K562 (cell line): ENCODE measurements at regions not wholly inside any gene's neighbourhood (a gene's known extent, or its start where the extent isn't known, plus 50 kb on each side); places are given as distances from the start of the nearest gene placed in this dataset.

Experiments
- ATAC-seq: fragments of 200-7000 bp; cut with Tn5 transposase; 3 replicates; pipeline ENCODE4 v1.9.1; 2020; ENCODE audit warnings: moderate library complexity
- BruUV-seq: library from RNA; stranded (reverse); fragments of 400-500 nt; replicated peaks from 2 replicates; lab custom pipeline; 2021; lab: Mats Ljungman, UMichigan
- CTCF ChIA-PET: fragments of 300-600 bp; formaldehyde crosslinking; extraction: SDS; loops from one replicate; lab custom pipeline; 2021; ENCODE audit warnings: low intra/inter-chr PET ratio; lab: Yijun Ruan, JAX
- POLR2A ChIA-PET: fragments of 300-600, 350-650 bp; sonication (Branson Sonifier 250); formaldehyde crosslinking; extraction: SDS; loops from one replicate; lab custom pipeline; 2021; ENCODE audit warnings: antibody characterized with exemption, inconsistent platforms; lab: Yijun Ruan, JAX
- DNase-seq, 4 experiments: peaks; one replicate each; pipeline versions ENCODE4 v3.0.0 to v3.0.0-alpha.2; 2011 to 2018; ENCODE audit warnings: low spot score in 3 of 4, mixed read lengths in 3 of 4; ENCODE audit errors: extremely low read depth in 1 of 4
- FAIRE-seq: peaks from 2 replicates; lab custom pipeline; 2011; peaks lifted over from hg19 to GRCh38; lab: Jason Lieb, UNC
- H2AFZ ChIP-seq: 2 replicates; pipeline ENCODE4 v1.6.0; 2011; ENCODE audit warnings: low read depth, low read length, control low read depth, inconsistent platforms
- H3K27ac ChIP-seq: fragments of 200-600 bp; 3 replicates; pipeline ENCODE4 v1.8.0; 2011; ENCODE audit warnings: low read depth, mild to moderate bottlenecking, control low read depth, inconsistent platforms, low read length, moderate library complexity, mixed read lengths; ENCODE audit errors: extremely low read depth
- H3K27me3 ChIP-seq, 2 experiments: fragments of 300-600 bp in 1 of 2; 2 replicates in 1 of 2; 3 replicates in 1 of 2; pipeline versions ENCODE4 v1.6.0 to v1.8.0; 2011; ENCODE audit warnings: inconsistent platforms in 2 of 2, low read length in 2 of 2, mild to moderate bottlenecking in 1 of 2, mixed read lengths in 1 of 2, moderate library complexity in 1 of 2; ENCODE audit not compliant: control insufficient read depth in 2 of 2, insufficient read depth in 2 of 2
- H3K36me3 ChIP-seq: fragments of 300-600 bp; 3 replicates; pipeline ENCODE4 v1.8.0; 2011; ENCODE audit warnings: mild to moderate bottlenecking, low read length, inconsistent platforms; ENCODE audit not compliant: control insufficient read depth, insufficient read depth
- H3K4me1 ChIP-seq, 2 experiments: fragments of 200-600 bp in 1 of 2; replicated peaks in 1 of 2; 2 replicates in 1 of 2; 3 replicates in 1 of 2; pipeline versions ENCODE4 v1.5.1 to v1.8.0; 2011; ENCODE audit warnings: inconsistent platforms in 2 of 2, low read length in 2 of 2, mild to moderate bottlenecking in 1 of 2, mixed read lengths in 1 of 2, moderate library complexity in 1 of 2; ENCODE audit not compliant: control insufficient read depth in 2 of 2, insufficient read depth in 2 of 2
- H3K4me2 ChIP-seq: 2 replicates; pipeline ENCODE4 v1.6.1; 2011; ENCODE audit warnings: low read length, control low read depth, inconsistent platforms, mixed read lengths; ENCODE audit not compliant: insufficient read depth
- H3K4me3 ChIP-seq: fragments of 200-600 bp; sonication (generic), shearing (Covaris generic); 2 replicates; pipeline ENCODE4 v1.5.1; 2016; ENCODE audit warnings: control low read depth, inconsistent platforms
- H3K79me2 ChIP-seq: fragments of 200-600 bp; 3 replicates; pipeline ENCODE4 v1.8.0; 2011; ENCODE audit warnings: low read length, inconsistent platforms; ENCODE audit not compliant: control insufficient read depth, insufficient read depth
- H3K9ac ChIP-seq, 2 experiments: 2 replicates each; pipeline versions ENCODE4 v1.6.0 to v1.6.1; 2011; ENCODE audit warnings: low read depth in 2 of 2, low read length in 2 of 2, control low read depth in 1 of 2, inconsistent platforms in 1 of 2, mild to moderate bottlenecking in 1 of 2, mixed read lengths in 1 of 2; ENCODE audit not compliant: insufficient read depth in 1 of 2
- H3K9me1 ChIP-seq: one replicate; pipeline ENCODE4 v1.6.0; 2011; ENCODE audit warnings: inconsistent platforms, mild to moderate bottlenecking, low read length, moderate library complexity; ENCODE audit not compliant: control insufficient read depth, insufficient read depth
- H3K9me3 ChIP-seq: replicated peaks from 2 replicates; pipeline ENCODE4 v1.5.1; 2011; ENCODE audit warnings: low read depth, low read length, inconsistent platforms; ENCODE audit not compliant: control insufficient read depth, insufficient read depth
- H4K20me1 ChIP-seq: replicated peaks from 2 replicates; pipeline ENCODE4 v1.6.1; 2011; ENCODE audit warnings: low read length, inconsistent platforms, mixed read lengths; ENCODE audit not compliant: control insufficient read depth, insufficient read depth
- KLF16 ChIP-seq: IDR thresholded peaks from 2 replicates; pipeline ENCODE4 v1.6.1; 2016; ENCODE audit warnings: antibody characterized with exemption
- MYBL2 ChIP-seq, 2 experiments: fragments of 450-650 bp in 1 of 2; sonication (generic) in 1 of 2; formaldehyde crosslinking in 1 of 2; IDR thresholded peaks; 2 replicates each; pipeline versions ENCODE4 v1.6.1 to v1.8.1; 2017 to 2022; ENCODE audit warnings: borderline replicate concordance in 1 of 2, inconsistent platforms in 1 of 2, low read depth in 1 of 2, mild to moderate bottlenecking in 1 of 2, missing genetic modification reagents in 1 of 2, moderate library complexity in 1 of 2
- NR2C2 ChIP-seq, 2 experiments: fragments of 200-800 bp in 1 of 2; sonication (Bioruptor generic) in 1 of 2; sonication (generic) in 1 of 2; formaldehyde crosslinking in 1 of 2; IDR thresholded peaks; 2 replicates each; pipeline versions ENCODE4 v1.6.1 to v1.8.0; 2016 to 2022; ENCODE audit warnings: mild to moderate bottlenecking in 1 of 2, missing compliant biosample characterization in 1 of 2, missing genetic modification characterization in 1 of 2, missing genetic modification reagents in 1 of 2
- RBM39 ChIP-seq: fragments of 200-400 bp; formaldehyde crosslinking; optimal IDR thresholded peaks from 2 replicates; pipeline ENCODE3; 2018; ENCODE audit warnings: low read depth, low read length
- ZNF239 ChIP-seq: fragments of 250-450 bp; sonication (Bioruptor Pico); IDR thresholded peaks from 2 replicates; pipeline ENCODE4 v1.4.0; 2020; ENCODE audit warnings: mild to moderate bottlenecking
- ZNF324 ChIP-seq: fragments of 250-450 bp; sonication (Bioruptor Pico); IDR thresholded peaks from 2 replicates; pipeline ENCODE4 v1.4.0; 2020; ENCODE audit warnings: mild to moderate bottlenecking
- ZNF398 ChIP-seq: fragments of 250-450 bp; sonication (Bioruptor Pico); IDR thresholded peaks from 2 replicates; pipeline ENCODE4 v1.8.0; 2021; ENCODE audit warnings: moderate library complexity, mild to moderate bottlenecking, inconsistent platforms
- ZNF696 ChIP-seq: fragments of 250-450 bp; sonication (Bioruptor Pico); conservative IDR thresholded peaks from 2 replicates; pipeline ENCODE4 v1.4.0; 2020; ENCODE audit warnings: mild to moderate bottlenecking, moderate library complexity
- WGBS: fragments of 100-300 bp; shearing (Covaris generic); methylation state at CpG from one replicate; pipeline ENCODE4 v1.1.6; 2016; ENCODE audit warnings: low coverage, mixed read lengths; ENCODE audit not compliant: insufficient coverage; ENCODE audit errors: missing lambda C conversion rate; 5-methylcytosine and 5-hydroxymethylcytosine counted together
- in situ Hi-C: fragments of 300-500 bp; cut with MboI; formaldehyde crosslinking; loops from 4 replicates; pipeline ENCODE4 v1.15.0; 2018; ENCODE audit warnings: inconsistent platforms, mixed read lengths
- intact Hi-C: fragments of 100-400 bp; cut with micrococcal nuclease; formaldehyde crosslinking; loops from 2 replicates; pipeline ENCODE4 v1.14.2; 2022

GRCh38 chr4:126124818-126125217 is 810.1 kb downstream of the FAT4 start:
- ChIA-PET CTCF (no interaction called here), POLR2A (no interaction called here)
- no peak overlapping the region for H3K9ac ChIP-seq
- 0% methylated on average over 1 of the region's 1 CpG for WGBS
- no peaks in the 10 kb centered on the region for H3K9me1 ChIP-seq
- H3K4me3 ChIP-seq, result no peak overlapping the region
- no peak for DNase-seq
- no peaks in the 10 kb centered on the region for H3K4me1 ChIP-seq
- no TSS peak for BruUV-seq
- intact Hi-C loops (no loop called here), in situ Hi-C loops (no loop called here)
- ATAC-seq, result no peak
- no peak for FAIRE-seq
- H3K36me3 ChIP-seq, result no peaks in the 10 kb centered on the region
- no peaks in the 10 kb centered on the region for H3K79me2 ChIP-seq
- no peaks in the 10 kb centered on the region for H3K27me3 ChIP-seq
- H3K27ac ChIP-seq, result no peak overlapping the region
- no peak overlapping the region for H2AFZ ChIP-seq
- no peaks in the 10 kb centered on the region for H3K9me3 ChIP-seq
- H3K4me2 ChIP-seq, result no peak overlapping the region
- no peak for TF ChIP-seq RBM39
- TF ChIP-seq ZNF398 (CRISPR knock-in tag), result no peak
- no peak for TF ChIP-seq ZNF324 (CRISPR knock-in tag)
- TF ChIP-seq ZNF696 (CRISPR knock-in tag), result no peak
- no peak for TF ChIP-seq ZNF239
- TF ChIP-seq KLF16, result no peak
- TF ChIP-seq MYBL2 (IDR thresholded peaks at IDR 0.05; ENCODE audit: low read depth), result no peak
- no peak for TF ChIP-seq MYBL2 (CRISPR knock-in tag; IDR thresholded peaks at IDR 0.05; ENCODE audit: borderline replicate concordance)
- no peak for TF ChIP-seq NR2C2 (CRISPR knock-in tag; IDR thresholded peaks at IDR 0.05)
- TF ChIP-seq NR2C2 (tag; IDR thresholded peaks at IDR 0.05), result no peak
- H4K20me1 ChIP-seq, result no peaks in the 10 kb centered on the region
